ENCODE measurements at regions not wholly inside any gene's neighbourhood (a gene's known extent, or its start where the extent isn't known, plus 50 kb on each side); places are given as distances from the start of the nearest gene placed in this dataset.

- ChIA-PET CTCF (no interaction called here), POLR2A (no interaction called here)
- no peak for TF ChIP-seq CTCF (IDR thresholded peaks at IDR 0.05; ENCODE audit: control extremely low read depth, extremely low read depth, low read depth, missing control alignments)
Measured at GRCh38 chr4:29948451-29948850, 771.7 kb upstream of the PCDH7 start.

GRCh38 chr4:29948858-29949257 is 771.3 kb upstream of the PCDH7 start:
- no peak for TF ChIP-seq CTCF (IDR thresholded peaks at IDR 0.05; ENCODE audit: control extremely low read depth, extremely low read depth, low read depth, missing control alignments)
- DNase-seq (ENCODE audit: extremely low spot score), result no peak
- ChIA-PET CTCF (no interaction called here), POLR2A (no interaction called here)

More at GRCh38 chr4:29948451-29948850, 771.7 kb upstream of the PCDH7 start:
- DNase-seq (ENCODE audit: extremely low spot score), result no peak

- ChIA-PET POLR2A (no interaction called here), CTCF (no interaction called here)
- no peak for TF ChIP-seq CTCF (IDR thresholded peaks at IDR 0.05; ENCODE audit: control extremely low read depth, extremely low read depth, low read depth, missing control alignments)
- DNase-seq (ENCODE audit: extremely low spot score), result no peak
Measured at GRCh38 chr4:29966386-29966785, 753.8 kb upstream of the PCDH7 start.

GRCh38 chr4:29970626-29971025 is 749.5 kb upstream of the PCDH7 start:
- ChIA-PET CTCF (no interaction called here), POLR2A (no interaction called here)
- no peak for DNase-seq (ENCODE audit: extremely low spot score)
- TF ChIP-seq CTCF (IDR thresholded peaks at IDR 0.05; ENCODE audit: control extremely low read depth, extremely low read depth, low read depth, missing control alignments), result no peak

GRCh38 chr4:29972121-29972520 is 748.0 kb upstream of the PCDH7 start:
- POLR2A ChIA-PET, result no interaction called here
- TF ChIP-seq CTCF (IDR thresholded peaks at IDR 0.05; ENCODE audit: control extremely low read depth, extremely low read depth, low read depth, missing control alignments), result no peak
- CTCF ChIA-PET, result no interaction called here
- no peak for DNase-seq (ENCODE audit: extremely low spot score)

- CTCF ChIA-PET, result no interaction called here
- TF ChIP-seq CTCF (IDR thresholded peaks at IDR 0.05; ENCODE audit: control extremely low read depth, extremely low read depth, low read depth, missing control alignments), result no peak
- POLR2A ChIA-PET, result no interaction called here
- no peak for DNase-seq (ENCODE audit: extremely low spot score)
Measured at GRCh38 chr4:29983890-29984289, 736.3 kb upstream of the PCDH7 start.

GRCh38 chr4:30001628-30002027 is 718.5 kb upstream of the PCDH7 start:
- POLR2A ChIA-PET, result no interaction called here
- DNase-seq (ENCODE audit: extremely low spot score), result no peak
- TF ChIP-seq CTCF (IDR thresholded peaks at IDR 0.05; ENCODE audit: control extremely low read depth, extremely low read depth, low read depth, missing control alignments), result no peak
- CTCF ChIA-PET, result no interaction called here

All from GM10248 (cell line).